ENCODE measurements at regions not wholly inside any gene's neighbourhood (a gene's known extent, or its start where the extent isn't known, plus 50 kb on each side); places are given as distances from the start of the nearest gene placed in this dataset.
"Not testable (repeated sequence)": the region's sequence is repeated elsewhere in the genome, so short reads cannot be mapped to it uniquely, and the experiment has no call there.

- no peak overlapping the region for H3K4me3 ChIP-seq (ENCODE audit: low read length)
- TF ChIP-seq ZNF274 (IDR thresholded peaks at IDR 0.05; ENCODE audit: low read depth, low read length) = no peak
Measured at GRCh38 chr1:212515329-212515760, 82.6 kb downstream of the NENF start.

- not testable (repeated sequence) for H3K4me3 ChIP-seq (ENCODE audit: low read length)
Measured at GRCh38 chr1:212516012-212516411, 83.3 kb downstream of the NENF start.

- H3K4me3 ChIP-seq (ENCODE audit: low read length) = no peak overlapping the region
- TF ChIP-seq ZNF274 (IDR thresholded peaks at IDR 0.05; ENCODE audit: low read depth, low read length) = no peak
Measured at GRCh38 chr1:212518188-212519054, 85.7 kb downstream of the NENF start.

DNA sequence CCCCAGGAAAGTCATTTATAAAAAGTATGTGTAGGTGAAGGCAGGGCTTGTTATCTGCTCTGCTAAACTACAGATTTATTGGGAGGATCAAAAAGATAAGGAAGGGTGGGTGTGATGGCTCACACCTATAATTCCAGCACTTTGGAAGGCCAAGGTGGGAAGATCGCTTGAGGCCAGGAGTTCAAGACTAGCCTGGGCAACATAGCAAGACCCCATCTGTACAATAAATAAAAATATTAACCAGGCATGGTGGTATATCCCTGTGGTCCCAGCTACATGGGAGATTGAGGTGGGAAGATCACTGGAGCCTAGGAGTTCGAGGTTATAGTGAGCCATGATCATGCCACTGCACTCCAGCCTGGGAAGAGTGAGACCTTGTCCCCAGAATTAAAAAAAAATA, 86.4 kb downstream of the NENF start:
- no peak overlapping the region for H3K4me3 ChIP-seq (ENCODE audit: low read length)
- no peak for TF ChIP-seq ZNF274 (IDR thresholded peaks at IDR 0.05; ENCODE audit: low read depth, low read length)

- H3K4me3 ChIP-seq (ENCODE audit: low read length) = no peak overlapping the region
Measured at GRCh38 chr1:212520299-212520698, 87.6 kb downstream of the NENF start.

DNA sequence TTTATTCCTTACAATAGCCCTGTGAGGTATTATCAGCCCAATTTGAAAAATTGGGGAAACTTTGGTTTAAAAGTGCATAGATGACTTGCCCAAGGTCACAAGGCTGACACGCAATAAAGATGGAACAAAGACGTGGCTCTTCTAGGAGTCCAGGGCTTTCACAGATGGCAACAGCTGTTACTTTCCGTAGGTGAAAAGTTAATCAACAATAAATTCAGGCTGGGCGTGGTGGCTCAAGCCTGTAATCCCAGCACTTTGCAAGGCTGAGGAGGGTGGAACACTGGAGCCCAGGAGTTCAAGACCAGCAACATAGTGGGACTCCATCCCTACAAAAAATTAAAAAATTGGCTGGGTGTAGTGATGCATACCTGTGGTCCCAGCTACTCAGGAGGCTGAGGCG, 87.8 kb upstream of the ATF3 start:
- TF ChIP-seq ZNF274 (IDR thresholded peaks at IDR 0.05; ENCODE audit: low read depth, low read length) = no peak
- H3K4me3 ChIP-seq (ENCODE audit: low read length) = no peak overlapping the region

More at GRCh38 chr1:212520299-212520698, 87.6 kb downstream of the NENF start:
- TF ChIP-seq ZNF274 (IDR thresholded peaks at IDR 0.05; ENCODE audit: low read depth, low read length) = no peak

GRCh38 chr1:212525479-212526110, 83.0 kb upstream of the ATF3 start:
- H3K4me3 ChIP-seq (ENCODE audit: low read length) = no peak overlapping the region
- no peak for TF ChIP-seq ZNF274 (IDR thresholded peaks at IDR 0.05; ENCODE audit: low read depth, low read length)

DNA sequence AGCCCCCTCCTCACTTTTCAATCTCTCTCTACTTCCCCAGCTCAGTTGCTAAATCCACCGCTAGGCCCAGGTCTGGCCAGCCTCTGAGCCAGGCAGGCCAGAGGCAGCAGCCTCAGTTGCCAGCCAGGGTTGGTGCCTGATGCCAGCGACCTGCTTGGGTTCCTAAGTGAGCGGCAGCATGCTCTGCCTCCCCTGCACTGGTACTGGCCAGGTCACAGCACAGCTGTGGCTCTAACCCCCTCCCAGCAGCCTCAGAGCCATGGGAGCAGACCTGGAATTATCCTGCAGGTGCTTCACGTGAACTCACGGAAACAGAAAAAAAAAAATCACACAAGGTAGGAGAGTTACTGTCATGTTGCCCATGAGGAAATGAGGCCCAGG, 82.5 kb upstream of the ATF3 start:
- H3K4me3 ChIP-seq (ENCODE audit: low read length) = no peak overlapping the region
- no peak for TF ChIP-seq ZNF274 (IDR thresholded peaks at IDR 0.05; ENCODE audit: low read depth, low read length)

- H3K4me3 ChIP-seq (ENCODE audit: low read length) = no peak overlapping the region
- TF ChIP-seq ZNF274 (IDR thresholded peaks at IDR 0.05; ENCODE audit: low read depth, low read length) = no peak
Measured at GRCh38 chr1:212528501-212528900, 80.1 kb upstream of the ATF3 start.

DNA sequence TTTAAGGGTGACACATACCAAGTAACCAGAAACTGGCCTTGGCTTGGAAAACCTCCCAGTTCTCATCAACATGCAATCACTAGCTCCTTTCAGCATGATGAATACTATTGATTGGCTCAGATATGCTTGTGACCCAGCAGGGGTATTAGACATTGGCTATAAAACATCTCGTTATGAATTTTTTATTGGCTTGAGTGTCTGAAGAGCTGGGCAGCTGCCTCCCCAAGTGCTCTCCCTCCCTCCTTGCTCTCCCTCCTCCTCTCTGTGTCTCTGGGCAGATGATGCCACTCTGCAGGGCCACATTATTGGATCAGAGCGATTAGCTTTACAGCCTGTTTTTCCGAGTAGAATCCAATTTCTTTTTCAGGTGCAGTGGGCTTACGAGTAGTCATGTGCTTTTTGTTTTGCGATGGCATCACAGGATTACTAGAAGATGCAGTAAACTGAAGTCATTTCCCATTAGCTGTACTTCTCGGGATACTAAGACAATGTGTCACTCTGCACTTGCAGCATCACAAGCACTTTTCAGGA, 79.3 kb upstream of the ATF3 start:
- TF ChIP-seq ZNF274 (IDR thresholded peaks at IDR 0.05; ENCODE audit: low read depth, low read length) = no peak
- no peak overlapping the region for H3K4me3 ChIP-seq (ENCODE audit: low read length)

- no peak for TF ChIP-seq ZNF274 (IDR thresholded peaks at IDR 0.05; ENCODE audit: low read depth, low read length)
- no peak overlapping the region for H3K4me3 ChIP-seq (ENCODE audit: low read length)
Measured at GRCh38 chr1:212531267-212531666, 77.3 kb upstream of the ATF3 start.

DNA sequence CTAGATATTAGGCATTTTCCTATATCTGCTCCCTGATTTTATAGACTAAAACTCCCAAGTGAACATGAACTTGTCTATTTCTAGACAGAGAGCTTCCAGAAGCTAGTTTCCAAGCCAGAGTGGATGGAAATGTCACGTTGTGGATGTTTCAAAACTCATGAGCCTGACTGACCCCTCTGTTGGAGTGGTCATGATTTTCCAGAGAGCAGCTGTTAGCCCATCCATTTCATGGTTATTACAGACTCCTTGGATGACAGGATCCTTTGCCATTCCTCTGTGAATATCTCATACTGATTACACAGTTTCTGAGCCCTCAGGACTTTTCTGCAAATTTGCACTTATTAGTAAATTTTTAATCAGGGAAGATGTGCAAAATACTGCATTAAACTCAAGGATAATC, 76.8 kb upstream of the ATF3 start:
- H3K4me3 ChIP-seq (ENCODE audit: low read length) = no peak overlapping the region
- no peak for TF ChIP-seq ZNF274 (IDR thresholded peaks at IDR 0.05; ENCODE audit: low read depth, low read length)

DNA sequence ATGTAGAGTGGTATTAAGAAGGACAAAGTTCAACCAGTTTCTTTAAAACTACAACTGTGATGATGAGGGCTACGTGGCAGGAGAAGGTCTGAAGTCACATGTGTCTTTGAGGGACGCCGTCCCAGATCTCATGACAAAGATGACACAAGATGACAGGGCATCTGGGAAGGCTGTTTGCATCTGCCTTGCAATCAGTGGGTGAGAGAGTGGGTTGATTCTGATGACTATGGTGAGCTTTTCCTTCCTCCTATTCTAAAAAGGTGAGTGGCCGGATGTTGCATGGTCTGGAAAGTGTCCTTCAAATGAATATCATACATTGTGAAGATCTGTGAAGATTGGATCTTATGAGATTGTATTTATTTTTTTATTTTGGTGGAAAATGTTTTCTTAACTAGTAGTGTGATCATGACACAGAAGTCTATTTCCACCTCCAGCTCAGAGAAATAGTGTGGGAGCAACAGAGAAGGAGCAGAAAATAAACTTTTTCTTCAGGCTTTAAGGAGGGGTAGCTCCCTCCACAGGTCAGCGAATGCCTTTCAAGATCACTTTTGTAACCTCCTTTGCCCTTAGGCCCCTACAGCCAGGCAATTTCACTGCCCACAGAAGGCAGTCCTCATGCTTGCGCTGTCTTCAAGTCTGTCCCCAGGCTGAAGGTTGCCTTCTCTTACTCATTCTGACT, 76.0 kb upstream of the ATF3 start:
- H3K4me3 ChIP-seq (ENCODE audit: low read length) = no peak overlapping the region
- no peak for TF ChIP-seq ZNF274 (IDR thresholded peaks at IDR 0.05; ENCODE audit: low read depth, low read length)

GRCh38 chr1:212533148-212533517, 75.4 kb upstream of the ATF3 start:
- no peak for TF ChIP-seq ZNF274 (IDR thresholded peaks at IDR 0.05; ENCODE audit: low read depth, low read length)
- no peak overlapping the region for H3K4me3 ChIP-seq (ENCODE audit: low read length)

DNA sequence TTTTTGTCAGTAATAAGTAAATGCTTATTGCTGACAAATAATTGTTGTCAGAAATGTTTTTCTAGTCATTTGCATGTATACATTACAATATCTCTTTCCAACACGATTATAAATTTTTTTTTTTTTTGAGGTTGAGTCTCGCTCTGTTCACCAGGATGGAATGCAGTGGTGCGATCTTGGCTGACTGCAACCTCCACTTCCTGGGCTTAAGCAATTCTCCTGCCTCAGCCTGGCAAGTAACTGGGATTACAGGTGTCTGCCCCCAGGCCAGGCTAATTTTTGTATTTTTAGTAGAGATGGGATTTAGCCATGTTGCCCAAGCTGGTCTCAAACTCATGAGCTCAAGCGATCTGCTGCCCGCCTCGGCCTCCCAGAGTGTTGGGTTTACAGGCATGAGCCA, 72.0 kb upstream of the ATF3 start:
- H3K4me3 ChIP-seq (ENCODE audit: low read length) = no peak overlapping the region

More for the DNA sequence above, 72.0 kb upstream of the ATF3 start:
- no peak for TF ChIP-seq ZNF274 (IDR thresholded peaks at IDR 0.05; ENCODE audit: low read depth, low read length)

Measured in GM08714 (cell line).